ENCODE measurements at regions not wholly inside any gene's neighbourhood (a gene's known extent, or its start where the extent isn't known, plus 50 kb on each side); places are given as distances from the start of the nearest gene placed in this dataset.

DNA sequence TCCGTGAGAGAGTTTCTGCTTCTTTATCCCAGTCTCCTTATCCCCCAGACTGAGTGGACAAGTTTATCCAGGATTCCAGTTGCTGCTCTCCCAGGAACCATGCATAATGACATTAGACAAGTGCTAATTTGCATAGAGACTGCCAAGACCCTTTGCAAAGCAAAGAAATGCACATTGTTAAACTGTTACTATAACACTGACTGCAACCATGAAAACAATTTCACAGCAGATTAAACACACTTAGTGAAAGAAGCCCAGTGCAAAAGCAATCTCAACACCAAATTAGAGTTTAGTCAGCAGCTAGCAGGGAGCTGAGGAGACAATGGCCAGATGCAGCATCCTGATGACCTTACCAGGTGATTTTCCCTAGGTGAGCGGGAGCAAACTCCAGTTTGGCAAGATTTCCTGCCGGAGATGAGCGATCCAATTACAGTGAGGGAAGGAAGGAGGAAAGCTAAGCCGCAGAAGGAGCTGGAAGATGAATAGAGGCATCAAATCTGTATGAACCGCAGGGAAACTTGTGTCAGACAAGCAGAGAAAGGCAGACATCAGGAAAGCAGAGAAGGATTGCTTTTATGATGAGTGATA lies 273.8 kb upstream of the B3GAT1 start:
- ChIA-PET CTCF (ENCODE audit: low intra/inter-chr PET ratio, low total read pairs) (no interaction called here), POLR2A (no interaction called here)
- FAIRE-seq (no peak), DNase-seq (ENCODE audit: low spot score) (no peak), ATAC-seq (no peak)
- Histone ChIP-seq H2AFZ (ENCODE audit: low read length) (no peak overlapping the region), H4K20me1 (ENCODE audit: insufficient read depth, low read length) (no peaks in the 10 kb centered on the region), H3K36me3 (replicated peaks in 1 of 2; ENCODE audit: control insufficient read depth in 1 of 2, insufficient read depth in 2 of 2, low read length in 2 of 2) (no peaks in the 10 kb centered on the region), H3K4me2 (ENCODE audit: low read depth, low read length) (no peak overlapping the region), H3K79me2 (ENCODE audit: insufficient read depth, low read length) (no peaks in the 10 kb centered on the region), H3K9ac (ENCODE audit: insufficient read depth, low read depth, low read length) (no peak overlapping the region), H3K4me1 (ENCODE audit: insufficient read depth, low read length) (no peaks in the 10 kb centered on the region), H3K9me3 (ENCODE audit: low read length) (no peaks in the 10 kb centered on the region), H3K27me3 (ENCODE audit: control insufficient read depth in 1 of 2, insufficient read depth in 2 of 2, low read length in 2 of 2) (0 out of 5 replicates have a peak, but pooled peaks cover 0 to 10% of the 10 kb centered on the region in 2 experiments), H3K27ac (ENCODE audit: extremely low read length, insufficient read depth, low read length) (no peak overlapping the region), H3K4me3 (replicated peaks in 1 of 3; ENCODE audit: insufficient read depth in 1 of 3, low read depth in 2 of 3, low read length in 3 of 3) (no peak overlapping the region)
- 17% methylated on average over 6 of the region's 6 CpGs for WGBS (ENCODE audit: low lambda C conversion rate)
- no TSS peak for BruUV-seq (replicated peaks)
- intact Hi-C loops (cut with micrococcal nuclease; ENCODE audit: unreplicated experiment), result no loop called here
- TF ChIP-seq FOXP1 (IDR thresholded peaks at IDR 0.05) (no peak), FOXP1 (CRISPR knock-in tag; IDR thresholded peaks at IDR 0.05) (no peak), KDM1A (CRISPR knock-in tag; IDR thresholded peaks at IDR 0.05) (no peak), ZNF781 (CRISPR knock-in tag; IDR thresholded peaks at IDR 0.05; ENCODE audit: borderline replicate concordance, not compliant biosample characterization) (no peak), NFE2 (CRISPR knock-in tag; IDR thresholded peaks at IDR 0.05) (no peak), TSC22D2 (CRISPR knock-in tag; IDR thresholded peaks at IDR 0.05; ENCODE audit: borderline replicate concordance) (no peak), ZNF136 (CRISPR knock-in tag; IDR thresholded peaks at IDR 0.05; ENCODE audit: low read depth) (no peak), ZNF354B (CRISPR knock-in tag; IDR thresholded peaks at IDR 0.05) (no peak), SETDB1 (CRISPR knock-in tag; IDR thresholded peaks at IDR 0.05; ENCODE audit: borderline replicate concordance) (no peak), RARG (CRISPR knock-in tag; IDR thresholded peaks at IDR 0.05; ENCODE audit: low read depth) (no peak), ZFP90 (CRISPR knock-in tag; IDR thresholded peaks at IDR 0.05; ENCODE audit: borderline replicate concordance) (no peak)
- TF ChIP-seq, protein P1, sequence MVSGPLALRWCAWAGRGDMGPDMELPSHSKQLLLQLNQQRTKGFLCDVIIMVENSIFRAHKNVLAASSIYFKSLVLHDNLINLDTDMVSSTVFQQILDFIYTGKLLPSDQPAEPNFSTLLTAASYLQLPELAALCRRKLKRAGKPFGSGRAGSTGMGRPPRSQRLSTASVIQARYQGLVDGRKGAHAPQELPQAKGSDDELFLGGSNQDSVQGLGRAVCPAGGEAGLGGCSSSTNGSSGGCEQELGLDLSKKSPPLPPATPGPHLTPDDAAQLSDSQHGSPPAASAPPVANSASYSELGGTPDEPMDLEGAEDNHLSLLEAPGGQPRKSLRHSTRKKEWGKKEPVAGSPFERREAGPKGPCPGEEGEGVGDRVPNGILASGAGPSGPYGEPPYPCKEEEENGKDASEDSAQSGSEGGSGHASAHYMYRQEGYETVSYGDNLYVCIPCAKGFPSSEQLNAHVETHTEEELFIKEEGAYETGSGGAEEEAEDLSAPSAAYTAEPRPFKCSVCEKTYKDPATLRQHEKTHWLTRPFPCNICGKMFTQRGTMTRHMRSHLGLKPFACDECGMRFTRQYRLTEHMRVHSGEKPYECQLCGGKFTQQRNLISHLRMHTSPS (CRISPR knock-in tag; IDR thresholded peaks at IDR 0.05; ENCODE audit: low read depth), result no peak
- TF ChIP-seq, protein P2, sequence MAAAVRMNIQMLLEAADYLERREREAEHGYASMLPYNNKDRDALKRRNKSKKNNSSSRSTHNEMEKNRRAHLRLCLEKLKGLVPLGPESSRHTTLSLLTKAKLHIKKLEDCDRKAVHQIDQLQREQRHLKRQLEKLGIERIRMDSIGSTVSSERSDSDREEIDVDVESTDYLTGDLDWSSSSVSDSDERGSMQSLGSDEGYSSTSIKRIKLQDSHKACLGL (CRISPR knock-in tag; IDR thresholded peaks at IDR 0.05), result no peak
- in situ Hi-C loops (cut with HindIII; ENCODE audit: extremely low pct_ligation_motif_present, low pct_unique_long_range_greater_than_20kb), result no loop called here
